ENCODE measurements at regions not wholly inside any gene's neighbourhood (a gene's known extent, or its start where the extent isn't known, plus 50 kb on each side); places are given as distances from the start of the nearest gene placed in this dataset.

- TF ChIP-seq POLR2A (IDR thresholded peaks at IDR 0.05; ENCODE audit: low read length) (no peak), GATA1 (IDR thresholded peaks at IDR 0.05; ENCODE audit: low read depth, low read length) (no peak)
Observed at GRCh38 chr6:114844359-114844758, 501.5 kb upstream of the HS3ST5 start.
